ENCODE measurements at regions not wholly inside any gene's neighbourhood (a gene's known extent, or its start where the extent isn't known, plus 50 kb on each side); places are given as distances from the start of the nearest gene placed in this dataset.

- TF ChIP-seq CTCF (IDR thresholded peaks at IDR 0.05; ENCODE audit: insufficient read depth, low read depth, low read length) = no peak
- no peak for TF ChIP-seq EZH2 (IDR thresholded peaks at IDR 0.05; ENCODE audit: insufficient read depth, low read length)
Measured at GRCh38 chr9:79023134-79023580, 548.6 kb upstream of the TLE4 start.

All from astrocyte (in vitro differentiated cells and primary cell).